Gastrocnemius medialis (tissue), 4 donors: ENCODE measurements at regions not wholly inside any gene's neighbourhood (a gene's known extent, or its start where the extent isn't known, plus 50 kb on each side); places are given as distances from the start of the nearest gene placed in this dataset.

ENCODE experiments used
- ATAC-seq, 2 donors: fragments of 150-250 bp; one replicate each; pipeline ENCODE4 v1.9.1; 2016
- DNase-seq, 2 donors: peaks; one replicate each; pipeline ENCODE4 v3.0.0-alpha.2; 2019
- H3K27ac ChIP-seq, 4 donors: fragments of 200-600 bp; sonication (generic); 1 replicate in 1 of 4; 2 replicates in 3 of 4; pipeline ENCODE4 v1.5.1; 2016 to 2018; ENCODE audit warnings: mild to moderate bottlenecking in 2 of 4, moderate library complexity in 1 of 4
- H3K27me3 ChIP-seq, 3 donors: fragments of 200-600 bp; sonication (generic) in 2 of 3; 1 replicate in 1 of 3; 2 replicates in 2 of 3; pipeline versions ENCODE4 v1.5.1 to v1.6.0; 2016 to 2019; ENCODE audit warnings: mild to moderate bottlenecking in 1 of 3, moderate library complexity in 1 of 3
- H3K36me3 ChIP-seq, 2 donors: fragments of 200-600 bp; sonication (generic) in 1 of 2; one replicate each; pipeline ENCODE4 v1.5.1; 2017 to 2018
- H3K4me1 ChIP-seq, 2 donors: fragments of 200-600 bp; sonication (generic) in 1 of 2; one replicate each; pipeline ENCODE4 v1.5.1; 2016 to 2017; ENCODE audit warnings: mild to moderate bottlenecking in 2 of 2
- H3K4me3 ChIP-seq, 4 donors: fragments of 200-600 bp; sonication (generic) in 3 of 4; 1 replicate in 1 of 4; 2 replicates in 3 of 4; pipeline ENCODE4 v1.5.1; 2016 to 2019; ENCODE audit warnings: mild to moderate bottlenecking in 2 of 4
- H3K9me3 ChIP-seq, 3 donors: fragments of 200-600 bp; sonication (generic) in 2 of 3; 1 replicate in 1 of 3; 2 replicates in 2 of 3; pipeline ENCODE4 v1.5.1; 2016 to 2019
- CTCF ChIP-seq, 5 experiments: fragments of 450-650 bp in 3 of 5; fragments of 200-600 bp in 2 of 5; sonication (generic) in 2 of 5; IDR thresholded peaks in 4 of 5; conservative IDR thresholded peaks in 1 of 5; 1 replicate in 4 of 5; 2 replicates in 1 of 5; pipeline ENCODE4 v1.5.1; 2016 to 2019; ENCODE audit warnings: antibody characterized with exemption in 5 of 5, mild to moderate bottlenecking in 3 of 5, moderate library complexity in 3 of 5
- POLR2A ChIP-seq, 2 donors: fragments of 450-650 bp; IDR thresholded peaks; one replicate each; pipeline ENCODE4 v1.6.1; 2017; ENCODE audit warnings: antibody characterized with exemption in 2 of 2, mild to moderate bottlenecking in 2 of 2, moderate library complexity in 2 of 2
- in situ Hi-C, 4 donors: fragments of 200-750 bp; cut with MboI; loops; one replicate each; pipeline versions ENCODE4 v1.15.0 to v1.8.0; 2017; ENCODE audit warnings: low sequenced_read_pairs in 4 of 4
- intact Hi-C: fragments of 100-400 bp; cut with DNase I; formaldehyde crosslinking; loops from one replicate; pipeline ENCODE4 v1.15.1; 2023; ENCODE audit warnings: low total_unique reads

GRCh38 chr17:77880711-77881450 lies 77.6 kb upstream of the TNRC6C start:
- intact Hi-C loops (no loop called here), in situ Hi-C loops (no loop called here)
- no peaks in the 10 kb centered on the region for H3K9me3 ChIP-seq
- TF ChIP-seq CTCF (IDR thresholded peaks at IDR 0.05 in 4 of 5, conservative IDR thresholded peaks at IDR 0.05 in 1 of 5), result no peak
- TF ChIP-seq POLR2A (IDR thresholded peaks at IDR 0.05), result no peak
- DNase-seq, result no peak
- H3K4me1 ChIP-seq, result peaks cover 16 to 17% of the 10 kb centered on the region in 2 donors
- H3K27me3 ChIP-seq, result no peaks in the 10 kb centered on the region
- no peak overlapping the region for H3K4me3 ChIP-seq
- ATAC-seq, result no peak
- peak overlapping the region in 2 of 4 donors; percentile 30 to 52 for H3K27ac ChIP-seq
- no peaks in the 10 kb centered on the region for H3K36me3 ChIP-seq

- Histone ChIP-seq H3K4me3 (no peak overlapping the region), H3K4me1 (peaks cover 16 to 17% of the 10 kb centered on the region in 2 donors)
- intact Hi-C loops, result no loop called here
Observed at GRCh38 chr17:77881545-77881944, 77.0 kb upstream of the TNRC6C start.

GRCh38 chr17:77882040-77882439 lies 76.5 kb upstream of the TNRC6C start:
- no peak overlapping the region for H3K4me3 ChIP-seq
- ATAC-seq (no peak), DNase-seq (no peak)
- in situ Hi-C loops, result no loop called here
- intact Hi-C loops, result no loop called here
- H3K4me1 ChIP-seq, result peaks cover 17 to 18% of the 10 kb centered on the region in 2 donors
- no peaks in the 10 kb centered on the region for H3K9me3 ChIP-seq
- no peaks in the 10 kb centered on the region for H3K27me3 ChIP-seq
- no peaks in the 10 kb centered on the region for H3K36me3 ChIP-seq
- H3K27ac ChIP-seq, result no peak overlapping the region
- TF ChIP-seq POLR2A (IDR thresholded peaks at IDR 0.05), result no peak
- no peak for TF ChIP-seq CTCF (IDR thresholded peaks at IDR 0.05 in 4 of 5, conservative IDR thresholded peaks at IDR 0.05 in 1 of 5)

More at GRCh38 chr17:77881545-77881944, 77.0 kb upstream of the TNRC6C start:
- DNase-seq (peak; percentile 47 to 68), ATAC-seq (peak; percentile 39 to 59)
- no peaks in the 10 kb centered on the region for H3K27me3 ChIP-seq
- H3K36me3 ChIP-seq, result no peaks in the 10 kb centered on the region
- no peaks in the 10 kb centered on the region for H3K9me3 ChIP-seq
- in situ Hi-C loops, result no loop called here
- peak overlapping the region in 2 of 4 donors; percentile 30 to 52 for H3K27ac ChIP-seq
- no peak for TF ChIP-seq CTCF (IDR thresholded peaks at IDR 0.05 in 4 of 5, conservative IDR thresholded peaks at IDR 0.05 in 1 of 5)
- no peak for TF ChIP-seq POLR2A (IDR thresholded peaks at IDR 0.05)

GRCh38 chr17:77882481-77883212 lies 75.9 kb upstream of the TNRC6C start:
- Histone ChIP-seq H3K4me1 (peaks cover 21 to 23% of the 10 kb centered on the region in 2 donors), H3K36me3 (no peaks in the 10 kb centered on the region), H3K27me3 (no peaks in the 10 kb centered on the region), H3K9me3 (no peaks in the 10 kb centered on the region), H3K27ac (peak overlapping the region in 1 of 4 donors; percentile 15), H3K4me3 (no peak overlapping the region)
- peak; percentile 28 to 36 for ATAC-seq
- intact Hi-C loops (no loop called here), in situ Hi-C loops (no loop called here)
- TF ChIP-seq POLR2A (IDR thresholded peaks at IDR 0.05), result no peak
- no peak for TF ChIP-seq CTCF (IDR thresholded peaks at IDR 0.05 in 4 of 5, conservative IDR thresholded peaks at IDR 0.05 in 1 of 5)
- DNase-seq, result peak in 1 of 2 donors; percentile 25
